Glutamatergic neuron (in vitro differentiated cells): ENCODE measurements at regions not wholly inside any gene's neighbourhood (a gene's known extent, or its start where the extent isn't known, plus 50 kb on each side); places are given as distances from the start of the nearest gene placed in this dataset.

Experiments
- DNase-seq: peaks from one replicate; pipeline ENCODE4 v3.0.0; 2022
- H3K27ac Mint-ChIP-seq: one replicate; pipeline ENCODE4 v1.8.0; 2020; ENCODE audit warnings: mild to moderate bottlenecking, mixed read lengths, inconsistent platforms; ENCODE audit not compliant: unreplicated experiment
- H3K27me3 Mint-ChIP-seq: one replicate; pipeline ENCODE4 v1.8.0; 2020; ENCODE audit warnings: mild to moderate bottlenecking, moderate library complexity, mixed read lengths, inconsistent platforms; ENCODE audit not compliant: unreplicated experiment
- H3K36me3 Mint-ChIP-seq: one replicate; pipeline ENCODE4 v1.8.0; 2020; ENCODE audit warnings: mild to moderate bottlenecking, mixed read lengths, inconsistent platforms; ENCODE audit not compliant: unreplicated experiment
- H3K4me1 Mint-ChIP-seq: one replicate; pipeline ENCODE4 v1.8.0; 2020; ENCODE audit warnings: mild to moderate bottlenecking, low read depth, mixed read lengths, inconsistent platforms; ENCODE audit not compliant: unreplicated experiment
- H3K4me3 Mint-ChIP-seq: one replicate; pipeline ENCODE4 v1.8.0; 2020; ENCODE audit warnings: mild to moderate bottlenecking, mixed read lengths, inconsistent platforms; ENCODE audit not compliant: unreplicated experiment
- H3K9me3 Mint-ChIP-seq: one replicate; pipeline ENCODE4 v1.8.0; 2020; ENCODE audit warnings: mild to moderate bottlenecking, moderate library complexity, mixed read lengths, inconsistent platforms; ENCODE audit not compliant: unreplicated experiment
- TF ChIP-seq, protein P1 (sequence below): fragments of 200-600 bp; sonication (generic); IDR thresholded peaks from one replicate; pipeline ENCODE4 v1.5.0; 2021; ENCODE audit not compliant: partially characterized antibody, unreplicated experiment

DNA sequence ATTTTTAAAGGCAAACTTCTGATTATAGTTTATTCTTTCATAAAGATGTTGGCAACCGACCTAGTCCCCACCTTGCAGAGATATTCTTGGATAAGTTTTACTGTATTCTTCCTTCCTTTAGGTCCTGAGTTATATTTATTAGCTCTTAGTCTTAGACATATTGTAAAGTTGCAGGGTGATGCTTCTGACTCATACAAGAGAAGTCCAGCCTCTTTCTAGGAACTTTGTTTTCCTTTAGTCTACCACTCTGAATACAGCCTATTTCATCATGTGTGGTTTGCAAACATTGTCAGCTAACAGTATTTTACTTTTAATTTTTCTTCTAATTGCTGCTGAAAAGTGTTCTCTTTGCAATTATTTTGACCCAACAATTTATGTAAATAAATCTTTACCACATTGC is 686.7 kb downstream of the COL12A1 start:
- no peaks in the 10 kb centered on the region for H3K36me3 Mint-ChIP-seq
- no peak for DNase-seq
- TF ChIP-seq, protein P1, sequence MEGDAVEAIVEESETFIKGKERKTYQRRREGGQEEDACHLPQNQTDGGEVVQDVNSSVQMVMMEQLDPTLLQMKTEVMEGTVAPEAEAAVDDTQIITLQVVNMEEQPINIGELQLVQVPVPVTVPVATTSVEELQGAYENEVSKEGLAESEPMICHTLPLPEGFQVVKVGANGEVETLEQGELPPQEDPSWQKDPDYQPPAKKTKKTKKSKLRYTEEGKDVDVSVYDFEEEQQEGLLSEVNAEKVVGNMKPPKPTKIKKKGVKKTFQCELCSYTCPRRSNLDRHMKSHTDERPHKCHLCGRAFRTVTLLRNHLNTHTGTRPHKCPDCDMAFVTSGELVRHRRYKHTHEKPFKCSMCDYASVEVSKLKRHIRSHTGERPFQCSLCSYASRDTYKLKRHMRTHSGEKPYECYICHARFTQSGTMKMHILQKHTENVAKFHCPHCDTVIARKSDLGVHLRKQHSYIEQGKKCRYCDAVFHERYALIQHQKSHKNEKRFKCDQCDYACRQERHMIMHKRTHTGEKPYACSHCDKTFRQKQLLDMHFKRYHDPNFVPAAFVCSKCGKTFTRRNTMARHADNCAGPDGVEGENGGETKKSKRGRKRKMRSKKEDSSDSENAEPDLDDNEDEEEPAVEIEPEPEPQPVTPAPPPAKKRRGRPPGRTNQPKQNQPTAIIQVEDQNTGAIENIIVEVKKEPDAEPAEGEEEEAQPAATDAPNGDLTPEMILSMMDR = no peak
- H3K4me1 Mint-ChIP-seq = no peaks in the 10 kb centered on the region
- no peaks in the 10 kb centered on the region for H3K9me3 Mint-ChIP-seq
- peaks cover 3% of the 10 kb centered on the region for H3K27me3 Mint-ChIP-seq
- H3K4me3 Mint-ChIP-seq = no peak overlapping the region
- H3K27ac Mint-ChIP-seq = no peak overlapping the region

- TF ChIP-seq, protein P1 = no peak
- no peak for DNase-seq
- Mint-ChIP-seq H3K27me3 (peaks cover 3% of the 10 kb centered on the region), H3K9me3 (no peaks in the 10 kb centered on the region), H3K36me3 (no peaks in the 10 kb centered on the region), H3K27ac (no peak overlapping the region), H3K4me3 (no peak overlapping the region), H3K4me1 (no peaks in the 10 kb centered on the region)
These were observed 687.8 kb downstream of the COL12A1 start for GRCh38 chr6:74518035-74518434.

GRCh38 chr6:74510878-74511277 is 695.0 kb downstream of the COL12A1 start:
- TF ChIP-seq, protein P1 = no peak
- H3K36me3 Mint-ChIP-seq = no peaks in the 10 kb centered on the region

GRCh38 chr6:74507649-74508048 is 698.2 kb downstream of the COL12A1 start:
- TF ChIP-seq, protein P1 = no peak
- no peak for DNase-seq
- Mint-ChIP-seq H3K27me3 (peaks cover 2% of the 10 kb centered on the region), H3K9me3 (peaks cover 6% of the 10 kb centered on the region), H3K4me1 (no peaks in the 10 kb centered on the region), H3K27ac (no peak overlapping the region), H3K4me3 (no peak overlapping the region), H3K36me3 (peaks cover 10% of the 10 kb centered on the region)

More at GRCh38 chr6:74510878-74511277, 695.0 kb downstream of the COL12A1 start:
- no peaks in the 10 kb centered on the region for H3K9me3 Mint-ChIP-seq
- peaks cover 2% of the 10 kb centered on the region for H3K27me3 Mint-ChIP-seq
- H3K4me1 Mint-ChIP-seq = no peaks in the 10 kb centered on the region
- H3K27ac Mint-ChIP-seq = no peak overlapping the region
- DNase-seq = no peak
- H3K4me3 Mint-ChIP-seq = no peak overlapping the region

DNA sequence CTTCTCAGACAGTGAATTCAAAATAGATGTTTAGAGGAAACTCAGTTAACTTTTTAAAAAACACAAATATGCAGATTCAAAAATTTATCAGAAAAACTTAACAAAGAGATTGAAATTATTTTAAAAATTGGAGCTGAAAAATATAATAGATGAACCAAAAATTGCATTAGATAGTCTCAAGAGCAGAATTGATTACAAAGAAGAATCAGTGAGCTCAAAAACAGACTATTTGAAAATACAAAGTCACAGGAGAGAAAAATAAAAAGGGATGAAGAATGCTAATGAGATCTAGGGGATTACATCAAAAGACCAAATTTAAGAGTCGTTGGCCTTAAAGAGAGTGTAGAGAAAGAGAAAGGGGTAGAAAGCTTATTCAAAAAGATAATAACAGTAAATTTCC is 700.5 kb downstream of the COL12A1 start:
- Mint-ChIP-seq H3K4me1 (no peaks in the 10 kb centered on the region), H3K9me3 (peaks cover 6% of the 10 kb centered on the region), H3K36me3 (peaks cover 10% of the 10 kb centered on the region), H3K4me3 (no peak overlapping the region), H3K27me3 (peaks cover 2% of the 10 kb centered on the region), H3K27ac (no peak overlapping the region)
- no peak for DNase-seq
- TF ChIP-seq, protein P1 = no peak
